ENCODE measurements at regions not wholly inside any gene's neighbourhood (a gene's known extent, or its start where the extent isn't known, plus 50 kb on each side); places are given as distances from the start of the nearest gene placed in this dataset.

DNA sequence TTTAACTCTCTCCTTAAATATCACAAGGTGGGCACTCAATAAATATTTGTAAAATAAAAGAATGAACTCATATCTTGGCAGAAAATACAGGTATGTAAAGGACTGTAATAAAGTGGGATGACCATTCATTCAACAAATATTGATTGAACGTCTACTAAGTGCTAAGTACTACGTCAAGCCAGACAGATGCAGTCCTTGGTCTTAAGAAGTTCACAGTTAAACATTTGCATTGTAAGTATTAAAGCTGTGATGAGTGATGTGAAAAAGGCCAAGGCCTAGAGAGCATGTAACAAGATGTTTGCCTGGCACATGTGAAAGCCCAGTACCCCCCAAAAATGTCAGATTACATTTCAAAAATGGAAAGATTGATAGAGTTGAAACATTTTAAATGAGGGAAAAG is 130.1 kb upstream of the TMEM170B start:
- no peak overlapping the region for H3K4ac ChIP-seq (ENCODE audit: low read depth in 1 of 2, low read length in 2 of 2)
- H3K23ac ChIP-seq (ENCODE audit: low read length in 2 of 2): no peak overlapping the region
- 100% methylated on average over 2 of the region's 2 CpGs for WGBS
- no peak overlapping the region for H4K8ac ChIP-seq (ENCODE audit: low read length)
- no peak overlapping the region for H3K4me3 ChIP-seq (ENCODE audit: insufficient read depth in 1 of 2, low read depth in 1 of 2, low read length in 2 of 2)
- H2BK12ac ChIP-seq (ENCODE audit: low read length in 2 of 2): no peak overlapping the region
- H2BK15ac ChIP-seq (ENCODE audit: low read depth, poor library complexity, severe bottlenecking): no peak overlapping the region
- H2BK5ac ChIP-seq (ENCODE audit: low read depth, low read length, poor library complexity, severe bottlenecking): no peak overlapping the region
- H3K27ac ChIP-seq (ENCODE audit: low read length, poor library complexity, severe bottlenecking): no peak overlapping the region
- no peak for DNase-seq
- H3K14ac ChIP-seq (ENCODE audit: low read length in 2 of 2): no peak overlapping the region
- no peaks in the 10 kb centered on the region for H3K79me1 ChIP-seq (replicated peaks; ENCODE audit: low read length, poor library complexity, severe bottlenecking)
- H4K91ac ChIP-seq (ENCODE audit: low read length): no peak overlapping the region
- H3K36me3 ChIP-seq (ENCODE audit: control insufficient read depth in 1 of 2, insufficient read depth in 2 of 2, low read depth in 1 of 2, low read length in 2 of 2): no peaks in the 10 kb centered on the region
- no peak overlapping the region for H3K9ac ChIP-seq (ENCODE audit: low read length)
- H2BK120ac ChIP-seq (ENCODE audit: low read depth, low read length): no peak overlapping the region
- no peak overlapping the region for H3K4me2 ChIP-seq (ENCODE audit: low read length, poor library complexity, severe bottlenecking)
- no peak overlapping the region for H2AK5ac ChIP-seq (ENCODE audit: low read length, severe bottlenecking)
- H3K18ac ChIP-seq (ENCODE audit: low read depth in 1 of 2, low read length in 2 of 2): no peak overlapping the region
- no peak overlapping the region for H2AFZ ChIP-seq (ENCODE audit: low read depth, low read length)
- no peaks in the 10 kb centered on the region for H3K9me3 ChIP-seq (ENCODE audit: control insufficient read depth, low read length)
- H3K27me3 ChIP-seq (ENCODE audit: control insufficient read depth in 1 of 2, insufficient read depth in 1 of 2, low read length in 2 of 2): no peaks in the 10 kb centered on the region
- H3K4me1 ChIP-seq (ENCODE audit: control insufficient read depth, insufficient read depth, low read depth, low read length): peaks cover 2% of the 10 kb centered on the region

DNA sequence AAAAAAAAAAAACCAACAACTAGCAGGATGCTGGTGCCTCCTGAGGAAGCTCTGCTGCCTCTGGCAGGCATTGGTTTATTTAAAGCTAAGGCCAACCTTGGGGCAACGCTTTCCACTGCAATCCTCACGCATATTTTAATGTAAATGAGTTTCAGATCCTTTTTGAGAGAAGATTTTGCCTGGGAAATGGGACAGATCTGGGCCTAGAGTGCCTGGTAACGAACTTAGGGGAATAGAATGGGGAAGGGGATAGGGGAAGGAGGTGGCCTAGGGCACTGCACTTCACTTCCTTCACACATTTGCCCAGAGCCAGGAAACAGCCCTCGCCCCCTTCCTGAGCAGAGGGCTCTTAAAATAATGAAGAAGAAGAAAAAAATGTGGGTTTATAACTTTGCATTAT is 132.7 kb upstream of the TMEM170B start:
- no peaks in the 10 kb centered on the region for H3K27me3 ChIP-seq (ENCODE audit: control insufficient read depth in 1 of 2, insufficient read depth in 1 of 2, low read length in 2 of 2)

DNA sequence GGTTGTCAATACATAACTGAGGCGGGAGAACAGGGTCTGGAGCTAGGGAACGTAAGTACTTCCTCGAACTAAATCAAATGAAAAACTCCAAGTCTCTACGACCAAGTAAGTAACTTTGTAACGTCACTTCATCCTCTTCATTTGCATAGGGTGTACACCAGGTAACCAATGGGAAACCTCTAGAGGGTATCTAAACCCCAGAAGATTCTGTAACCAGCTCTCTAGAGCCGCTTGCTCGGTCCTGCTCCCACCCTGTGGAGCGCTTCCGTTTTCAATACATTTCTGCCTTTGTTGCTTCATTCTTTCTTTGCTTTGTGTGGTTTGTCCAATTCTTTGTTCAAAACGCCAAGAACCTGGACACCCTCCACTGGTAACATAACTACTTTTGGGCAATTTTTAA is 133.5 kb upstream of the TMEM170B start:
- Histone ChIP-seq H3K27me3 (ENCODE audit: control insufficient read depth in 1 of 2, insufficient read depth in 1 of 2, low read length in 2 of 2) (no peaks in the 10 kb centered on the region), H3K36me3 (ENCODE audit: control insufficient read depth in 1 of 2, insufficient read depth in 2 of 2, low read depth in 1 of 2, low read length in 2 of 2) (no peaks in the 10 kb centered on the region), H2BK15ac (ENCODE audit: low read depth, poor library complexity, severe bottlenecking) (no peak overlapping the region), H3K23ac (ENCODE audit: low read length in 2 of 2) (no peak overlapping the region), H4K91ac (ENCODE audit: low read length) (no peak overlapping the region), H4K8ac (ENCODE audit: low read length) (no peak overlapping the region), H2BK120ac (ENCODE audit: low read depth, low read length) (no peak overlapping the region), H2BK5ac (ENCODE audit: low read depth, low read length, poor library complexity, severe bottlenecking) (no peak overlapping the region), H3K9ac (ENCODE audit: low read length) (no peak overlapping the region), H2AFZ (ENCODE audit: low read depth, low read length) (no peak overlapping the region), H3K4me2 (ENCODE audit: low read length, poor library complexity, severe bottlenecking) (no peak overlapping the region), H3K4me1 (ENCODE audit: control insufficient read depth, insufficient read depth, low read depth, low read length) (peaks cover 2% of the 10 kb centered on the region), H3K4ac (ENCODE audit: low read depth in 1 of 2, low read length in 2 of 2) (no peak overlapping the region), H3K14ac (ENCODE audit: low read length in 2 of 2) (no peak overlapping the region), H3K27ac (ENCODE audit: low read length, poor library complexity, severe bottlenecking) (no peak overlapping the region), H2BK12ac (ENCODE audit: low read length in 2 of 2) (no peak overlapping the region), H3K79me1 (replicated peaks; ENCODE audit: low read length, poor library complexity, severe bottlenecking) (no peaks in the 10 kb centered on the region), H3K18ac (ENCODE audit: low read depth in 1 of 2, low read length in 2 of 2) (no peak overlapping the region), H2AK5ac (ENCODE audit: low read length, severe bottlenecking) (no peak overlapping the region), H3K4me3 (ENCODE audit: insufficient read depth in 1 of 2, low read depth in 1 of 2, low read length in 2 of 2) (no peak overlapping the region), H3K9me3 (ENCODE audit: control insufficient read depth, low read length) (no peaks in the 10 kb centered on the region)
- DNase-seq: no peak
- 96% methylated on average over 10 of the region's 10 CpGs for WGBS

More for the DNA sequence above, 132.7 kb upstream of the TMEM170B start:
- Histone ChIP-seq H2AFZ (ENCODE audit: low read depth, low read length) (no peak overlapping the region), H4K8ac (ENCODE audit: low read length) (no peak overlapping the region), H2AK5ac (ENCODE audit: low read length, severe bottlenecking) (no peak overlapping the region), H3K27ac (ENCODE audit: low read length, poor library complexity, severe bottlenecking) (no peak overlapping the region), H3K4me3 (ENCODE audit: insufficient read depth in 1 of 2, low read depth in 1 of 2, low read length in 2 of 2) (no peak overlapping the region), H2BK15ac (ENCODE audit: low read depth, poor library complexity, severe bottlenecking) (no peak overlapping the region), H3K79me1 (replicated peaks; ENCODE audit: low read length, poor library complexity, severe bottlenecking) (no peaks in the 10 kb centered on the region), H3K23ac (ENCODE audit: low read length in 2 of 2) (no peak overlapping the region), H3K4me2 (ENCODE audit: low read length, poor library complexity, severe bottlenecking) (no peak overlapping the region), H3K36me3 (ENCODE audit: control insufficient read depth in 1 of 2, insufficient read depth in 2 of 2, low read depth in 1 of 2, low read length in 2 of 2) (no peaks in the 10 kb centered on the region), H2BK120ac (ENCODE audit: low read depth, low read length) (no peak overlapping the region), H2BK12ac (ENCODE audit: low read length in 2 of 2) (no peak overlapping the region), H3K14ac (ENCODE audit: low read length in 2 of 2) (no peak overlapping the region), H3K4ac (ENCODE audit: low read depth in 1 of 2, low read length in 2 of 2) (no peak overlapping the region), H3K9me3 (ENCODE audit: control insufficient read depth, low read length) (no peaks in the 10 kb centered on the region), H3K4me1 (ENCODE audit: control insufficient read depth, insufficient read depth, low read depth, low read length) (peaks cover 2% of the 10 kb centered on the region), H2BK5ac (ENCODE audit: low read depth, low read length, poor library complexity, severe bottlenecking) (no peak overlapping the region), H4K91ac (ENCODE audit: low read length) (no peak overlapping the region), H3K9ac (ENCODE audit: low read length) (no peak overlapping the region), H3K18ac (ENCODE audit: low read depth in 1 of 2, low read length in 2 of 2) (no peak overlapping the region)
- 89% methylated on average over 3 of the region's 4 CpGs for WGBS
- DNase-seq: no peak

DNA sequence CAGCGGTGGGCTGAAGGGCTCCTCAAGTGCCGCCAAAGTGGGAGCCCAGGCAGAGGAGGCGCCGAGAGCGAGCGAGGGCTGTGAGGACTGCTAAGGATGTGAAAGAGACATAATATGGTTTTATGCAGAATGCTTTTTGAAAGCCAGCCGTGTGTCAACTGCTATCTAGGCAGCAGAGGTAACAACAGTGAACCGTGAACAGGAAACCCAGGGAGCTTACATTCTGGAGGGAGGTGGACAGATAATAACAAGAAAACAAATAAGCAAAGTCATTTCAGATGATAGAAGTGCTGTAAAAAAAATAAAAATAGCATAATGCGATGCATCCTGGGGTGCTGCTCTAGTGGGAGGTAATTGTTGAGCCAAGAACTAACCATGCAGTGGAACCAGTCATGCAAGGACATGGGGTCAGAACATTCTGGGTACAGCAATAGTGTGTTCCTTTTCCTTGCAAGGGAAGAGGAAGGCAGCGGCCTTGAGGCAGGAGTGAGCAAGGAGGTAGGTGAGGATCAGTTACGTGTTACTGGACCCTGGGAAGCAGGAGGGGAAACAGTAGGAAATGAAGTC is 134.4 kb upstream of the TMEM170B start:
- WGBS: over 99% methylated on average over 11 of the region's 11 CpGs
- H2BK120ac ChIP-seq (ENCODE audit: low read depth, low read length): no peak overlapping the region

More for the DNA sequence above, 134.4 kb upstream of the TMEM170B start:
- Histone ChIP-seq H3K4ac (ENCODE audit: low read depth in 1 of 2, low read length in 2 of 2) (no peak overlapping the region), H2AFZ (ENCODE audit: low read depth, low read length) (no peak overlapping the region), H2AK5ac (ENCODE audit: low read length, severe bottlenecking) (no peak overlapping the region), H3K9ac (ENCODE audit: low read length) (no peak overlapping the region), H2BK15ac (ENCODE audit: low read depth, poor library complexity, severe bottlenecking) (no peak overlapping the region), H3K36me3 (ENCODE audit: control insufficient read depth in 1 of 2, insufficient read depth in 2 of 2, low read depth in 1 of 2, low read length in 2 of 2) (no peaks in the 10 kb centered on the region), H3K23ac (ENCODE audit: low read length in 2 of 2) (no peak overlapping the region), H3K14ac (ENCODE audit: low read length in 2 of 2) (no peak overlapping the region), H3K4me1 (ENCODE audit: control insufficient read depth, insufficient read depth, low read depth, low read length) (peaks cover 2% of the 10 kb centered on the region), H3K27ac (ENCODE audit: low read length, poor library complexity, severe bottlenecking) (no peak overlapping the region), H3K18ac (ENCODE audit: low read depth in 1 of 2, low read length in 2 of 2) (no peak overlapping the region), H3K79me1 (replicated peaks; ENCODE audit: low read length, poor library complexity, severe bottlenecking) (no peaks in the 10 kb centered on the region), H3K4me2 (ENCODE audit: low read length, poor library complexity, severe bottlenecking) (no peak overlapping the region), H3K4me3 (ENCODE audit: insufficient read depth in 1 of 2, low read depth in 1 of 2, low read length in 2 of 2) (no peak overlapping the region), H4K91ac (ENCODE audit: low read length) (no peak overlapping the region), H2BK5ac (ENCODE audit: low read depth, low read length, poor library complexity, severe bottlenecking) (no peak overlapping the region), H2BK12ac (ENCODE audit: low read length in 2 of 2) (no peak overlapping the region), H4K8ac (ENCODE audit: low read length) (no peak overlapping the region), H3K27me3 (ENCODE audit: control insufficient read depth in 1 of 2, insufficient read depth in 1 of 2, low read length in 2 of 2) (no peaks in the 10 kb centered on the region), H3K9me3 (ENCODE audit: control insufficient read depth, low read length) (no peaks in the 10 kb centered on the region)
- DNase-seq: no peak
